AG09309 (cell line): ENCODE measurements at regions not wholly inside any gene's neighbourhood (a gene's known extent, or its start where the extent isn't known, plus 50 kb on each side); places are given as distances from the start of the nearest gene placed in this dataset.
A peak's percentile ranks its signal among the peaks of the same experiment; 100 is the strongest.

ENCODE experiments used
- DNase-seq: peaks from one replicate; pipeline ENCODE4 v3.0.0-alpha.2; 2010; ENCODE audit warnings: low read depth
- H3K4me3 ChIP-seq: 2 replicates; pipeline ENCODE4 v1.5.1; 2011; ENCODE audit warnings: mild to moderate bottlenecking, low read depth, low read length, moderate library complexity; ENCODE audit not compliant: control insufficient read depth
- CTCF ChIP-seq: IDR thresholded peaks from 2 replicates; pipeline ENCODE4 v1.5.1; 2011; ENCODE audit warnings: mild to moderate bottlenecking, low read depth, low read length, inconsistent platforms; ENCODE audit not compliant: insufficient read depth, control insufficient read depth; ENCODE audit errors: missing control alignments

- no peak for TF ChIP-seq CTCF
- DNase-seq = no peak
- no peak overlapping the region for H3K4me3 ChIP-seq
These were observed 154.4 kb upstream of the FOXF1 start for GRCh38 chr16:86355951-86356350.

- DNase-seq = no peak
- H3K4me3 ChIP-seq = no peak overlapping the region
- no peak for TF ChIP-seq CTCF
These were observed 153.5 kb upstream of the FOXF1 start for GRCh38 chr16:86356804-86357203.

DNA sequence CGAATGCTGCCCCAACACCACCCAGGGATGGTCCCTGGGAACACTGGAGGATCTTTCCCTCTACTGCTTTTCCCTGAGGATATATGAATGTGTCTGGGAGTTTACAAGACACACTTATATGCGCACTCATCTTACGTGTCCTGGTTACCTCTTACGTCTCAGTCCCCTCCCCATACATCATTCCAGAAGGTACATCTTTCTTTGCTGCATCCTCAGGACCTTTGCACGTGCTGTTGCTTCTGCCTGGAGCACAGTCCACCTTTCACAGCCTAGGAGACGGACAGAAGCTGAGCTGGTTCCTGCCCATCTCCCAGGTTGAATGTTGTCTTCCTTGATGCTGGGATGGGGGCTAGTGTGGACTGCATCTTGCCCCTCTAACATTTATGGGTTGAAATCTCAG, 153.0 kb upstream of the FOXF1 start:
- no peak for DNase-seq

DNA sequence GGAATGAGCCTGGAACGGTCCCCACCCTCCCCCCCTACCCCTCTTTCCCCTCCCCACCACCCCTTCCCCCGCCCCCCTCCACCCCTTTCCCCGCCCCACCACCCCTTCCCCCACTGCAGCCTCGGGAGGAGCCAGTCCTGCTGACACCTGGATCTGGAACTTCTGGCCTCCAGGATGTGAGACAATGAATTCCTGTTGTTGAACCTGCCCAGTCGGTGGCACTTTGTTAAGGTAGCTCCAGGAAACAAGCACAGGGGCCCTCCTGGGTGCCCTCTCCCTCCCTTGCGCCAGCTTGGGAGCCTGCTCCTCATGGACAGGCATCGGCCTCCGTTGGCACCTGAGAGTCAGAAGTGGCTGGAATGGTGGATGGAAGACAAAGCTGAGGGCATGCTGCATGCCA, 152.4 kb upstream of the FOXF1 start:
- H3K4me3 ChIP-seq = no peak overlapping the region
- no peak for TF ChIP-seq CTCF
- no peak for DNase-seq

More for the DNA sequence above, 153.0 kb upstream of the FOXF1 start:
- no peak for TF ChIP-seq CTCF
- H3K4me3 ChIP-seq = no peak overlapping the region

DNA sequence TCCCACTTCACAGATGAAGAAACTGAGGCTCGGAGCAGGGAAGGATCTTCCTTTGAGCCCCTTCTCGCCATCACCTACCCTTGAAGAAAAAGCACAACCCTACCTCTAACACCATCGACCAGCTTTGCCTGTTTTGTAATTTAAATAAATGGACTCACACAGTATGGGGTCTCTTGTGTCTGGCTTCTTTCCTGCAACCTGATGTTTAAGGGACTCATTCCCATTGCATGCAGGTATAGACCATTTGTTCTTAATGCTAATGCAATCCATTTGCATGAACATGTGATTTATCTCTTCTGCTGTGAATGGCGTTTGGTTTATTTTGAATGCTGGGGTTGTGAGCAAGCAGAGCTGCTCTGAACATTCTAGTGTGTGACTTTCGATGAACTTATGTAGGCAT, 150.8 kb upstream of the FOXF1 start:
- no peak for TF ChIP-seq CTCF

DNA sequence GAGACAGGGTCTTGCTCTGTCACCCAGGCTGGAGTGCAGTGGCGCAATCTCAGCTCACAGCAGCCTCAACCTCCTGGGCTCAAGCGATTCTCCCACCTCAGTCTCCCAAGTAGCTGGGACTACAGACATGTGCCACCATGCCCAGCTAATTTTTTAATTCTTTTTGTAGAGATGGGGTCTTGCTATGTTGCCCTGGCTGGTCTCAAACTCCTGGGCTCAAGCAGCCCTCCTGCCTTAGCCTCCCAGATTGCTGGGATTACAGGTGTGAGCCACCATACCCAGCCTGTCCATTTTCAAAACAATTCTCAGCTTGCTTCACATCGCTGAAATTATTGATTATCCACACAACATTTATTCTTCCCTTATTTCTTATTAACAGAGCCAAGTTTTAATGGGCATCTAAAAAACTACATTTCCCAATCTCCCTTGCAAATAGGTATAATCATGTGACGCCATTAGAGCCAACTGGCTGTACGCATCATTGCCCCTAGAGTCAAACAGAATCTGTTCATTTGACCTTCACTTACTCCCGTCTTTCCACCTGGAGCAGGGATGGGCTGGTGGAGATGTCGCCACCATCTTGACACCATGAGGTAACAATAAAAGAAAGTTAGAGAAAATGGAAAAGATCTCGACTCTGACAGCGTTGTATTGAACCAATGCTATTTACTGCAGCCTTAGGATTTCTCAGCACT, 148.0 kb upstream of the FOXF1 start:
- no peak overlapping the region for H3K4me3 ChIP-seq
- TF ChIP-seq CTCF = no peak
- DNase-seq = no peak

More for the DNA sequence above, 150.8 kb upstream of the FOXF1 start:
- H3K4me3 ChIP-seq = no peak overlapping the region
- no peak for DNase-seq

DNA sequence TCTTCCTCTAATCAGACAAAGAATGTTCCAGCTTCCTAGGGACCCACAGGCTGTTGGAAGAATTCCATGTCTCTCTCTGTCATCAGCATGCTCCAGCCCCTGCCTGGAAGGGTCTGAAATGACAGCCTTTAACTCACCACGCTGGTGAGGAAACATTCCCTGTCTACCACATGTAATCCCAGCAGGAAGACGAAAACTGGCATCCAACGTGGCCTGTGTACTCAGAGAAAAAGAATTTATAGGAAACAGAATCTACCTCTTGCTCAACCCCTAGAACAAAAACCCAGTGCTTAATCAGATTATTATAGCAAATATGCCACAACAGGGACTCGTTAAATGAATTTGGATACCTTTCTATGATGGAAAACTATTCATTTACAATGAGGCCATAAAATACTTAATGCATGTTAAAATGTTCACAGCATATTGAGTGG, 147.3 kb upstream of the FOXF1 start:
- H3K4me3 ChIP-seq = no peak overlapping the region
- peak; percentile 4 for TF ChIP-seq CTCF
- DNase-seq = peak; percentile 97
